ENCODE measurements at regions not wholly inside any gene's neighbourhood (a gene's known extent, or its start where the extent isn't known, plus 50 kb on each side); places are given as distances from the start of the nearest gene placed in this dataset.

DNA sequence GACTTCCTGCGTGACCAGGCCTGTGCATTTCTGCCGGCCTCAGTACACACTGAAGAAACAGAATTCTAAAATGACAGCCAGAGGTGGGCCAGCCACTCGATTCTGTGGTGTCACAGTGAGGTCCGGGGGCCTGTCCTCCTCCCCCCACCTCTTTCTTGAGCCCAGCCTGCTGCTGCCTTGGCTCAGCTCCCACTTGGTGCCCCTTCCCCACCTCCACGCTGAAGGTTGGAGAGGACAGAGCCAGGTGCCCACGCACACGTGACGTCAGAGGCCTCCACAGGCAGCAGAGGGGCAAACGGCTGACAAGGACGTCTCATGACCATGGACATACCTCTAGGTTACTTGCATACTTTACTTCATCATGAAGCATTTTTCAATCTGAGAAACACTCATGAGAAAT lies 78.0 kb upstream of the SHANK2 start:
- no peak overlapping the region for H3K4me3 ChIP-seq (replicated peaks in 1 of 2; ENCODE audit: low read depth in 2 of 2, low read length in 2 of 2)
- DNase-seq (ENCODE audit: low read depth in 2 of 2): no peak
- TF ChIP-seq, protein P1, sequence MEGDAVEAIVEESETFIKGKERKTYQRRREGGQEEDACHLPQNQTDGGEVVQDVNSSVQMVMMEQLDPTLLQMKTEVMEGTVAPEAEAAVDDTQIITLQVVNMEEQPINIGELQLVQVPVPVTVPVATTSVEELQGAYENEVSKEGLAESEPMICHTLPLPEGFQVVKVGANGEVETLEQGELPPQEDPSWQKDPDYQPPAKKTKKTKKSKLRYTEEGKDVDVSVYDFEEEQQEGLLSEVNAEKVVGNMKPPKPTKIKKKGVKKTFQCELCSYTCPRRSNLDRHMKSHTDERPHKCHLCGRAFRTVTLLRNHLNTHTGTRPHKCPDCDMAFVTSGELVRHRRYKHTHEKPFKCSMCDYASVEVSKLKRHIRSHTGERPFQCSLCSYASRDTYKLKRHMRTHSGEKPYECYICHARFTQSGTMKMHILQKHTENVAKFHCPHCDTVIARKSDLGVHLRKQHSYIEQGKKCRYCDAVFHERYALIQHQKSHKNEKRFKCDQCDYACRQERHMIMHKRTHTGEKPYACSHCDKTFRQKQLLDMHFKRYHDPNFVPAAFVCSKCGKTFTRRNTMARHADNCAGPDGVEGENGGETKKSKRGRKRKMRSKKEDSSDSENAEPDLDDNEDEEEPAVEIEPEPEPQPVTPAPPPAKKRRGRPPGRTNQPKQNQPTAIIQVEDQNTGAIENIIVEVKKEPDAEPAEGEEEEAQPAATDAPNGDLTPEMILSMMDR (IDR thresholded peaks at IDR 0.05; ENCODE audit: low read depth, low read length): no peak

DNA sequence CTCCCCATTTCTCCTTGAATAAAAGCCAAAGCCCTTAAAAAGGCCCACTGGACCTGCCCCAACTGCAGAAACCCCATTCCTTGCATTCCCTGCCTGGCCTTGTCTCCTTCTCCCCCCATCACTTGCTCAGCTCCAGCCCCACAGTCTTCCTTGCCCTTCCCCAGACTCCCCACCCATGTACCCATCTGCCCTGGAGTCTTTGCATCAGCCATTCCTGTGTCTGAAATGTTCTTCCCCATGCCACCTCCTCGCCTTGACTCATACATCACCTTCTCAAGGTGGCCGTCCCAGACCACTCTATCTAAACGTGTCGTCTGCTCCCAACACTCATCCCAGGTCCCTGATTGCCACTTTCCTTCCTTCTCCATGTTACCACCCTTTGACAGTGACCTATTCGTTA lies 77.4 kb upstream of the SHANK2 start:
- TF ChIP-seq, protein P1 (IDR thresholded peaks at IDR 0.05; ENCODE audit: low read depth, low read length): no peak
- no peak for DNase-seq (ENCODE audit: low read depth in 2 of 2)
- H3K4me3 ChIP-seq (replicated peaks in 1 of 2; ENCODE audit: low read depth in 2 of 2, low read length in 2 of 2): no peak overlapping the region

DNA sequence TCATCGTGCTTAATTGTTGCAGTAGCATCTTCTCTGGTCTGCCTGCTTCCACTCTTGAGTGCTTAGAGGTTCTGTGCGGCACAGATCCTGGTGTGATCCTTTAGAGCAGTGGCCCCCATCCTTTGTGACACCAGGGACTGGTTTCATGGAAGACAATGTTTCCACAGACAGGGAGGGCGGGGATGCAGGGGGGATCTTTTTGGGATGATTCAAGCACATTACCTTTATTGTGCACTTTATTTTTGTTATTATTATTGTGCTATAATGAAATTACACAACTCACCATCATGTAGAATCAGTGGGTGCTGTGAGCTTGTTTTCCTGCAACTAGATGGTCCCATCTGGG lies 76.8 kb upstream of the SHANK2 start:
- TF ChIP-seq, protein P1 (IDR thresholded peaks at IDR 0.05; ENCODE audit: low read depth, low read length): no peak
- H3K4me3 ChIP-seq (replicated peaks in 1 of 2; ENCODE audit: low read depth in 2 of 2, low read length in 2 of 2): no peak overlapping the region
- DNase-seq (ENCODE audit: low read depth in 2 of 2): no peak

DNA sequence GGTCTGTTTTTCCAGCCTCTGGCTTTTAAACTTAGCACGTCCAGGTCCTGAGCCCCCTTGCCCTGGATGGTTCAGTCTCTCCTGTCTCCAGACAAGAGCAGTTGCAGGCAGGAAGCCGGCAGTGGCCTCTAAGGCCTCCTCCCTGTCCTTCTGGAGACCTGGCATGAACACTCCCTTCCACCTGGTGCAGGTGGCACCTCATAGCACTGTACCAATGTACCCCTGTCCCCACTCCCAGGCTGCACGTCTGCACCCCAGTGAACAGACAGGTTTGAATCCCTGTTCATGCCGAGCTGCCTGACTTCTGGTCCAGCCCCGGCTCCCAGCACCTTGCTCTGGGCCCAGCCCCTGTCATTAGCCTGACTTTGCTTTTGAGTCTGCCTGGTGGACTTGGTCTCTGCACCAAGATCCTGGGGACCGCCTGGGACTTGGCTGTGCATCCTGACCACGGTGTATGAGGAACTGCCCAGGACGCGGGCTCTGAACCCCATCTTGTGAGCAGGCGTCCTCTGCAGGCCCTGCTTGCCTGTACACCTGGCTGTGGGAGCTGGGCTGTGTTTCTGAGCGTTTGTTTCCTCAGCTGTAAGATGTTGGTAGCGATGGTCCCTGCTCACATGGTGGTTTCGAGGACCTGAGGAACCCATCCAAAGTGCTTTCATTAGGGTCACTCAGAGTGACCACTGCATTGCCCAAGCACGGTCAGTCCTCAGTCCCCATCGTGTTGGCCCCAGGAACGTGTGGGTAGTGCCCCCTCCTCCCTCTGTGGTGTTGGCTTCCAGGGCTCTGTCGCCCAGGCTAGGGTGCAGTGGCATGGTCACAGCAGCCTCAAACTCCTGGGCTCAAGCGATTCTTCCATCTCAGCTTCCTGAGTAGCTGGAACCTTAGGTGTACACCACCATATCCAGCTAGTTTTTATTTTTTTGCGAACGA lies 75.0 kb upstream of the SHANK2 start:
- H3K4me3 ChIP-seq (replicated peaks in 1 of 2; ENCODE audit: low read depth in 2 of 2, low read length in 2 of 2): no peak overlapping the region
- TF ChIP-seq, protein P1 (IDR thresholded peaks at IDR 0.05; ENCODE audit: low read depth, low read length): no peak
- no peak for DNase-seq (ENCODE audit: low read depth in 2 of 2)

DNA sequence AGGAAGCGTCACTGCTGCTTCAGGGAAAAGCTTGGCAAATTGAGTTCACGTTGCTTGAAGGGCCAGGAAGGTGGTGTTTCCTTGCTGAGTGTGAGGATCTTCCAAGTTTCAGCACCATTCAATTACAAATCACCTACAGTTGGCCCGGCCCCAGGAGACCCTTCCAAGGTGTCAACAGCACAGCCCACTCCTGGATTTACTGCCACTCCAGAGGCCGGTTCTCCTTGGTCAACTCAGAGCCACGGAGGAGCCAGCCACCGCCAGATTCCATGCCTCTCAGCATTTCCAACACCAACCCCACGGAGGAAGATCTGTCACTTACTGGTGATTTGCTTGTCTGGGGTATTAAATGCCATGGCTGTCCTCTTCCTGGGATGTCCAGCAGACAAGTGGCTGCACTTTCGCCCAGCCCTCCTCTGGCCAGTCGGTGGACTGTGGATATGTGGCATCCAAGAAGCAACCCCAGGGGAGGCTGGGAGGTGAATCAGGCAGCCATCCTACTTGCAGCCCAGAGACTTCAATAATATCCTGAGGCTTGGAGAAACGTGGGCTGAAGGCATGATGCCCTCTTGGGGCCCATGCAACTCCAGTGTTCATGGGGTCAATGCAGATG lies 74.1 kb upstream of the SHANK2 start:
- DNase-seq (ENCODE audit: low read depth in 2 of 2): no peak
- no peak overlapping the region for H3K4me3 ChIP-seq (replicated peaks in 1 of 2; ENCODE audit: low read depth in 2 of 2, low read length in 2 of 2)
- TF ChIP-seq, protein P1 (IDR thresholded peaks at IDR 0.05; ENCODE audit: low read depth, low read length): no peak

DNA sequence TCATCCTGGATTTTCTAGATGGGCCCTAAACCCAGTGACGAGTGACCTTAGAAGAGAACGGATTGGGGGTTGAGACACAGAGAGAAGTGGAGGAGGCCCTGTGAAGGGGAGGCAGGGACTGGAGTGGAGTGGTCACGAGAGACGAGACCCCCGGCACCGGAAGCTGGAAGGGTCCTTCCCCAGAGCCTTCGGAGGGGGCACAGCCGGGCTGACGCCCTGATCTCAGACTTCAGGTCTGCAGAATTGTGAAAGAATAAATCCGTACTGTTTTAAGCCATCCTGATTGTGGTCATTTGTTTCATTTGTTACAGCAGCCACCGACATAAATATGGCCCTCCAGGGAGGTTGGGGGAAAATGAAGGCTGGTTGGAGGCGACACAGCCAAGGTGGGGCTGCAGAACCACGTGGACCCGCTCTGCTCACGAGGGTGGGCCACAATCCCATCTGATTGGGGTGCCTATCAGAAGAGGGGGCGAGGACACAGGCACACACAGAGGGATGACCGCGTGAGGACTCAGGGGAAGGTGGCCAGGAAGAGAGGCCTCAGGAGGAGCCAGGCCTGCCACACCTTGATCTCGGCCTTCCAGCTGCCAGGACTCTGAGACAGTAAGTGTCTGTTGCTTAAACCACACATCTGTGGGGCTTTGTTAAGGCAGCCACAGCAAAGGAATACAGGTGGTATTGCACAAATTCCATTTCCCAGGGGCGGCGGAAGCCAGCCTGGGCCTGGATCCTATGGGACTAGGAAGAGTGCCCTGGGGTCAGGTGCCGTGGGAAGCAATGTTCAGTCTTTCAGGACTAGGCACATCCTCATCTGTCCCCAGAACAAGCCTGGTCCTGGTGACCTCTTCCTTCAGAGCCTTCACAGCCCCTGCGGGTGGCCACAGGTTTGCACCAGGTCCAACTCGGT lies 73.3 kb upstream of the SHANK2 start:
- no peak for DNase-seq (ENCODE audit: low read depth in 2 of 2)
- TF ChIP-seq, protein P1 (IDR thresholded peaks at IDR 0.05; ENCODE audit: low read depth, low read length): no peak
- no peak overlapping the region for H3K4me3 ChIP-seq (replicated peaks in 1 of 2; ENCODE audit: low read depth in 2 of 2, low read length in 2 of 2)
